ENCODE measurements at regions not wholly inside any gene's neighbourhood (a gene's known extent, or its start where the extent isn't known, plus 50 kb on each side); places are given as distances from the start of the nearest gene placed in this dataset.

GRCh38 chr9:14522627-14523379 is 170.4 kb downstream of the ZDHHC21 start (continued):
- no peak for TF ChIP-seq ARID4B (CRISPR knock-in tag; IDR thresholded peaks at IDR 0.05)
- TF ChIP-seq NR4A1 (CRISPR knock-in tag; IDR thresholded peaks at IDR 0.05) = no peak
- TF ChIP-seq NR4A1 (tag; IDR thresholded peaks at IDR 0.05) = no peak
- no peak for TF ChIP-seq HNRNPUL1 (IDR thresholded peaks at IDR 0.05; ENCODE audit: low read length)
- no peak for TF ChIP-seq NFIX (CRISPR knock-in tag; IDR thresholded peaks at IDR 0.05; ENCODE audit: low read depth)
- peak; percentile 46; the same call in 1 of the 2 replicates for TF ChIP-seq ZBTB40 (IDR thresholded peaks at IDR 0.05)
- no peak for TF ChIP-seq ZBTB40 (CRISPR knock-in tag; IDR thresholded peaks at IDR 0.05)
- TF ChIP-seq ZNF124 (CRISPR knock-in tag; IDR thresholded peaks at IDR 0.05) = no peak
- no peak for TF ChIP-seq HDAC8 (tag; IDR thresholded peaks at IDR 0.05)
- no peak for TF ChIP-seq CBFB (CRISPR knock-in tag; IDR thresholded peaks at IDR 0.05)
- no peak for TF ChIP-seq SIN3A (IDR thresholded peaks at IDR 0.05; ENCODE audit: borderline replicate concordance in 2 of 2, control insufficient read depth in 1 of 2, low read depth in 2 of 2, low read length in 2 of 2)
- TF ChIP-seq ZNF24 (IDR thresholded peaks at IDR 0.05) = peak; percentile 23; the same call in 1 of the 2 replicates
- no peak for TF ChIP-seq ZNF212 (CRISPR knock-in tag; IDR thresholded peaks at IDR 0.05)
- TF ChIP-seq PHB2 (IDR thresholded peaks at IDR 0.05; ENCODE audit: low read depth) = no peak
- TF ChIP-seq TBL1XR1 (IDR thresholded peaks at IDR 0.05; ENCODE audit: low read length in 2 of 2) = peak in 1 of 2 experiments; percentile 77; a peak in 2 of 4 replicates
- no peak for TF ChIP-seq NUFIP1 (IDR thresholded peaks at IDR 0.05; ENCODE audit: partially characterized antibody)

Data from K562 (cell line).